BLaER1 treated with 17β-estradiol and CSF1 and Interleukin-3, amounts not matched to agents 10 nM and 100 nM (cell line): ENCODE measurements at regions not wholly inside any gene's neighbourhood (a gene's known extent, or its start where the extent isn't known, plus 50 kb on each side); places are given as distances from the start of the nearest gene placed in this dataset.

Experiments used
- H3K27ac ChIP-seq, 11 experiments: shearing (Covaris generic); formaldehyde crosslinking; 2 replicates each; pipeline ENCODE4 v1.8.1; 2022
- H3K27me3 ChIP-seq, 11 experiments: shearing (Covaris generic); formaldehyde crosslinking; 2 replicates each; pipeline ENCODE4 v1.8.1; 2022
- H3K36me3 ChIP-seq, 11 experiments: shearing (Covaris generic); formaldehyde crosslinking; 2 replicates each; pipeline ENCODE4 v1.8.1; 2022
- H3K4me1 ChIP-seq, 10 experiments: shearing (Covaris generic); formaldehyde crosslinking; 2 replicates each; pipeline ENCODE4 v1.8.1; 2022
- H3K4me2 ChIP-seq, 11 experiments: shearing (Covaris generic); formaldehyde crosslinking; 2 replicates each; pipeline ENCODE4 v1.8.1; 2022
- H3K4me3 ChIP-seq, 10 experiments: shearing (Covaris generic); formaldehyde crosslinking; 2 replicates each; pipeline ENCODE4 v1.8.1; 2022
- H3K9ac ChIP-seq, 11 experiments: shearing (Covaris generic); formaldehyde crosslinking; 2 replicates each; pipeline ENCODE4 v1.8.1; 2022
- H3K9me3 ChIP-seq, 11 experiments: shearing (Covaris generic); formaldehyde crosslinking; replicated peaks in 1 of 11; 2 replicates each; pipeline ENCODE4 v1.8.1; 2022
- H4K20me1 ChIP-seq, 11 experiments: shearing (Covaris generic); formaldehyde crosslinking; 2 replicates each; pipeline ENCODE4 v1.8.1; 2022
- Cebpa-rat ChIP-seq, 11 experiments: shearing (Covaris generic); IDR thresholded peaks; 2 replicates each; pipeline ENCODE4 v1.8.1; 2022

- Histone ChIP-seq H3K4me3 (no peak overlapping the region), H3K27ac (no peak overlapping the region), H4K20me1 (no peaks in the 10 kb centered on the region), H3K36me3 (no peaks in the 10 kb centered on the region), H3K4me1 (peaks cover 0 to under 1% (median 0%) of the 10 kb centered on the region in 10 experiments; a peak in 3 of 20 replicates), H3K27me3 (no peaks in the 10 kb centered on the region), H3K4me2 (no peak overlapping the region), H3K9ac (no peak overlapping the region), H3K9me3 (no peaks in the 10 kb centered on the region)
- TF ChIP-seq Cebpa-rat (IDR thresholded peaks at IDR 0.05), result no peak
Observed at GRCh38 chr12:19842116-19842515, 402.8 kb downstream of the AEBP2 start.

GRCh38 chr12:19844224-19844623 lies 404.9 kb downstream of the AEBP2 start:
- Histone ChIP-seq H3K36me3 (no peaks in the 10 kb centered on the region), H3K4me1 (peaks cover 0 to 7% (median 5%) of the 10 kb centered on the region in 10 experiments; a peak in 8 of 20 replicates), H3K27ac (no peak overlapping the region), H3K9me3 (peaks cover 0 to 3% (median 0%) of the 10 kb centered on the region in 11 experiments; a peak in 1 of 22 replicates), H3K27me3 (no peaks in the 10 kb centered on the region), H3K9ac (no peak overlapping the region), H3K4me3 (no peak overlapping the region), H4K20me1 (no peaks in the 10 kb centered on the region), H3K4me2 (no peak overlapping the region)
- TF ChIP-seq Cebpa-rat (IDR thresholded peaks at IDR 0.05), result no peak

GRCh38 chr12:19846574-19846973 lies 407.3 kb downstream of the AEBP2 start:
- Histone ChIP-seq H3K36me3 (no peaks in the 10 kb centered on the region), H4K20me1 (no peaks in the 10 kb centered on the region), H3K9me3 (peaks cover 0 to 15% (median 0%) of the 10 kb centered on the region in 11 experiments; a peak in 2 of 22 replicates), H3K4me3 (no peak overlapping the region), H3K4me2 (no peak overlapping the region), H3K27me3 (no peaks in the 10 kb centered on the region), H3K4me1 (peaks cover 0 to 7% (median 5%) of the 10 kb centered on the region in 10 experiments; a peak in 8 of 20 replicates), H3K9ac (no peak overlapping the region), H3K27ac (no peak overlapping the region)
- TF ChIP-seq Cebpa-rat (IDR thresholded peaks at IDR 0.05), result no peak

DNA sequence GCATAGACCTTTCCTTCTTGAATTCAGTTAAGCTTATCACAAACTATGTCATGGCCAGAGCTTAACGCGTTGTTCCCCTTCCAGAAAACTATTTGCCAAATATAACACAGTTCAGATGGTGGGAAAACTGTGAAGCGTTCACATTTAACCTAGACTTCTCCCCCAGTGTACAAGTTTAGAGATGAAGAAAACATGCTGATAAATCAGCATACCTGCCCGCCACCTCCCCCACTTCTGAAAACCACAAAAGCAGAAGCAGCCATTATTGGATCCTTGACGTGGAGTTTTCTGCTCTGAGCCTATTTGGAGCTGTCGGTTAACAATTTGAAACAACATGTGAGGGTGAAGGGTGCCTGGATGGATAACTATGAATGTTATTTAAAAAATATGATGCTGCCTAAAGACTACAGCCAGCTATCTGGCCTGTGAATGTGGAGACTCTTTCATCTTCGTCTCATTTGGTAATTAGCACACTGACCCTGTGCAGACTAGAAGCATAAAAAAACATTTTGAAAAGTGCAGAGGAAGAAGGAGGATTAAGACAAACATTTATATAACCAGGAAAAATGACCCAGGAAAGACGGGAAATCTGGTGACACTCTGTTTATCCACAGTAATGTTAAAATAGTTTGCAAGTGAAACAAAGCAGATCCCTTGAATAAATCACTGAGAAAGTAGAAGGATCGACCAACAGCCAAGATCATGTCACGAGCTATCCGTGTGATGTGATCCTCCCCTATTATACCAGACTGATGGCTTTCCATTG lies 408.2 kb downstream of the AEBP2 start:
- no peak for TF ChIP-seq Cebpa-rat (IDR thresholded peaks at IDR 0.05)
- no peak overlapping the region for H3K4me3 ChIP-seq
- no peaks in the 10 kb centered on the region for H3K36me3 ChIP-seq
- no peak overlapping the region for H3K27ac ChIP-seq
- H3K27me3 ChIP-seq, result no peaks in the 10 kb centered on the region
- peaks cover 0 to 7% (median 5%) of the 10 kb centered on the region in 10 experiments; a peak in 8 of 20 replicates for H3K4me1 ChIP-seq
- H3K9ac ChIP-seq, result no peak overlapping the region
- H3K9me3 ChIP-seq, result peaks cover 0 to 15% (median 0%) of the 10 kb centered on the region in 11 experiments; a peak in 2 of 22 replicates
- peak overlapping the region in 5 of 11 experiments; percentile 1 to 20 (median 15); a peak in 3 of 22 replicates for H3K4me2 ChIP-seq
- no peaks in the 10 kb centered on the region for H4K20me1 ChIP-seq

GRCh38 chr12:19848421-19848820 lies 409.1 kb downstream of the AEBP2 start:
- Histone ChIP-seq H3K27me3 (no peaks in the 10 kb centered on the region), H4K20me1 (no peaks in the 10 kb centered on the region), H3K4me1 (peaks cover 0 to 7% (median 5%) of the 10 kb centered on the region in 10 experiments; a peak in 8 of 20 replicates), H3K4me2 (no peak overlapping the region), H3K4me3 (no peak overlapping the region), H3K27ac (no peak overlapping the region), H3K36me3 (no peaks in the 10 kb centered on the region), H3K9me3 (peaks cover 0 to 15% (median 0%) of the 10 kb centered on the region in 11 experiments; a peak in 2 of 22 replicates), H3K9ac (no peak overlapping the region)
- no peak for TF ChIP-seq Cebpa-rat (IDR thresholded peaks at IDR 0.05)

- H3K9ac ChIP-seq, result no peak overlapping the region
Observed at GRCh38 chr12:19849208-19849607, 409.9 kb downstream of the AEBP2 start.

GRCh38 chr12:19850346-19851065 lies 411.2 kb downstream of the AEBP2 start:
- H3K27ac ChIP-seq, result no peak overlapping the region
- no peaks in the 10 kb centered on the region for H3K36me3 ChIP-seq
- no peaks in the 10 kb centered on the region for H4K20me1 ChIP-seq
- peaks cover 0 to 15% (median 0%) of the 10 kb centered on the region in 11 experiments; a peak in 2 of 22 replicates for H3K9me3 ChIP-seq
- H3K4me3 ChIP-seq, result no peak overlapping the region
- no peak for TF ChIP-seq Cebpa-rat (IDR thresholded peaks at IDR 0.05)
- H3K4me1 ChIP-seq, result peaks cover 0 to 7% (median 5%) of the 10 kb centered on the region in 10 experiments; a peak in 8 of 20 replicates
- H3K9ac ChIP-seq, result no peak overlapping the region
- H3K4me2 ChIP-seq, result no peak overlapping the region
- no peaks in the 10 kb centered on the region for H3K27me3 ChIP-seq

More at GRCh38 chr12:19849208-19849607, 409.9 kb downstream of the AEBP2 start:
- Histone ChIP-seq H3K36me3 (no peaks in the 10 kb centered on the region), H3K9me3 (peaks cover 0 to 15% (median 0%) of the 10 kb centered on the region in 11 experiments; a peak in 2 of 22 replicates), H4K20me1 (no peaks in the 10 kb centered on the region), H3K4me3 (no peak overlapping the region), H3K27me3 (no peaks in the 10 kb centered on the region), H3K4me1 (peaks cover 0 to 7% (median 5%) of the 10 kb centered on the region in 10 experiments; a peak in 8 of 20 replicates), H3K27ac (no peak overlapping the region), H3K4me2 (no peak overlapping the region)
- TF ChIP-seq Cebpa-rat (IDR thresholded peaks at IDR 0.05), result no peak

- no peaks in the 10 kb centered on the region for H3K36me3 ChIP-seq
- H3K9me3 ChIP-seq, result peaks cover 0 to 15% (median 0%) of the 10 kb centered on the region in 11 experiments; a peak in 2 of 22 replicates
- no peaks in the 10 kb centered on the region for H4K20me1 ChIP-seq
- no peak overlapping the region for H3K9ac ChIP-seq
- H3K27ac ChIP-seq, result no peak overlapping the region
- TF ChIP-seq Cebpa-rat (IDR thresholded peaks at IDR 0.05), result no peak
- no peak overlapping the region for H3K4me2 ChIP-seq
- no peaks in the 10 kb centered on the region for H3K27me3 ChIP-seq
- H3K4me3 ChIP-seq, result no peak overlapping the region
- peaks cover 0 to 14% (median 4%) of the 10 kb centered on the region in 10 experiments; a peak in 10 of 20 replicates for H3K4me1 ChIP-seq
Observed at GRCh38 chr12:19852100-19852855, 413.0 kb downstream of the AEBP2 start.
